HG03064 (cell line): ENCODE measurements at regions not wholly inside any gene's neighbourhood (a gene's known extent, or its start where the extent isn't known, plus 50 kb on each side); places are given as distances from the start of the nearest gene placed in this dataset.

Experiments used
- ATAC-seq: cut with Tn5 transposase; IDR thresholded peaks from one replicate; pipeline ENCODE4 v1.9.1; 2021; ENCODE audit warnings: low read depth; ENCODE audit not compliant: unreplicated experiment

DNA sequence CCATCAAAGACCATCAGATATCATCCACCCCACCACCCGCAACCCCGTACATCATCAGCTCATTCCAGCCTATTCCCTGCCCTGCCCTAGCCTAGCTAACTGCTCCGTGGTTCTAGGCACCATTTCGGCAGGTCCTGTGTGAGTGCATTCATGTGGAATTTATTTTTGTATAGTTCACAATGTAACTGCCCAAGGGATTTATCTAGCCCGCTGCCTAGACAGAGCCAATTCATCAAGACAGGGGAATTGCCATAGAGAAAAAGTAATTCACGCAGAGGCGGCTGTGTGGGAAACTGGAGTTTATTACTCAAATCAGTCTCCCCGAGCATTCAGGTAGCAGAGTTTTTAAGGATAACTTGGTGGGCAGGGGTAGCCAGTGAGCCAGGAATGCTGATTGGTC is 109.2 kb upstream of the UBL3 start:
- no peak for ATAC-seq

DNA sequence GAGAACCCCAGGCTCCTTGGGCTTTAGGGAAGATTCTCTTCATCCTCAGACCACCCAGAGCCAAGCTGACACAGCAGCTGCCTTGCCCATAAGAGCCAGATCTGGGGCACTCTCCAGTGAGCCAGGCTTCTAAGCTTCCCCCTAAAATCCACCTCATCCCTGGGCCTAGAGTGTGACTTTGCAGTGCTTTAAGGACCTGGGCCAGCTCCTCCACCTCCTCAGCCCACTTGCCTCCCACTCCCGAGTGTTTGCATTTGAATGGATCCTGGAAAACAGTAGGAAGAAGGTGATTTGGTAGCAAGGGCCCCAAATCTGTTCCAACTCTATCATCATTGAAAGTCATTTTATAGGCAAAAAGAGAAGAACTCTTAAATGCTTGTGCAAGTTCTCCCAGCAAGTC is 108.7 kb upstream of the UBL3 start:
- ATAC-seq: no peak

DNA sequence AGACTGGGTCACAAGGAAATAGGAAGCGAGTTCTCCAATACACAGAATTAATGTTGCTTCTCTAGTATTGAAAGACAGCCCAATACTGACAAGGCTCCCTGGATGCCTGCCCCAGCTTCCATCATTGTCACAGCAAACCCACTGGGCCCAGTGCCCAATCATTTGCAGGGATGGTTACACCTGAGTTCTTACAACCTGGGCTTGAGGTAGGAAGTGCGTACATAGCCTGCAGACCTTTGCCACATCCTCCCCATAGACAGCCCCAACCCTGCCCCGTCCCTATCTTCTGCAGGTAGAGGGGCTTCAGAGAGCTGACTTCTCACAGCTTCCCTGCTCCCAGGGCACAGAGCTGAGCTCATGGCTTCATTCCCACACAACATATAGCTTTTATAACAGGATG is 108.1 kb upstream of the UBL3 start:
- no peak for ATAC-seq

DNA sequence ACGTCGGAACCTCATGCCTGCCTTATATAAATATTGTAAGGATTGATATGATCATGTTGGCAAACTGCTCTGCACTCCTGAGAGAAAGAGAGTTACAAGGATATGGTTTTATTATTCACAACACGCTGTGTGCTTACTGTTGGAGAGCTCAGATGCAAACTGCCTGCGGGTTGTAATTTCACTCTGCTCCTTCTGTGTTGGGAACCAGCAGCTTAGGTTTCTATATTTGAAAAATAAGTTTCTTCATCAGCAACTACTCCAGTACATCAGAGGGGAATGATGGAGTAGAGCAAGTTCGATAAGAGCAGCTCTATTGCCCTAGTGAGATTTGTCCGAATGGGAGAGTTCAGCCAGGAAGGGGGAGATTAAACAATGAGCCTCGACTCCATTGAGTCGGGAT is 106.9 kb upstream of the UBL3 start:
- ATAC-seq: no peak

DNA sequence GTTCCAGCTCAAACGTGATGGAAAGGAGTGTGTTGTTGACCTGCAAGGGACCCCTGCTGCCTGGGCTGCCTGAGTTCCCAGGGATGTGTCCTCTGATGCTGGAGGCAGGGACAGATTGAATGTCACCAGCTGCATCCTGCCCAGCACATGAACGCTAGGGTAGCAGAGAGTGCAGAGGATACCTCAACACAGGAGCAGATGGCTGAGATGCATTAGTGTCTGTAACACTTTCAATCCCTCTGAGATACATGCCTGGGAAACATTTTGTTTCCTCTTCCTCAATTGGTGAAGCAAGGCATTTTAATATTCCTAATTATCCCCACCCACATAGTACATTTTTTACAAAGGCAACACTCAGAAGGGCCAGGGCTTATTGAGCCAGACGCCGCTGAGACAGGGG is 106.4 kb upstream of the UBL3 start:
- ATAC-seq: no peak

DNA sequence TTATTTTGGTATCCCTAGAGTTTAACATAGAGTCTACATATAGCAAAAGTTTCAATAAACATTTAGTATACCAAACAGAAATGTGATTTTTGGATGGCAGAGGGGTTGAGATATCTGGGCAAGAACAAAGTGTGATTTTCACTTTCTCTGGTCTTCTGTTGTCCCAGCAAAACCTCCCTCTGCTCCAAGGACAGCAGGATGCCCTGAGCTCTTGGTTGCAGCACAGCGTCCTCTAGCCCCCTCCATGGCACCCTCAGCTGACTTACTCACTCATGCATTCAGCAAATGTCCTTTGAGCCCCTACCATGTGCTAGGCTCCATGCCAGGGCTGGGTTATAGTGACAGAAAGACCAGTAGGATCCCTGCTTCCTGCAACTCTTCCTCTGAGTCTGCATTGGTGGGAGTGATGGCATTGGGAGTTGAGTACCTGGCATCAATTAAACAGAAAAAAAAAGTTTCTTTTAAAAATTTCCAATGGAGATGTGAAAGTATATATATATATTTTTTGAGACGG is 104.8 kb upstream of the UBL3 start:
- no peak for ATAC-seq

DNA sequence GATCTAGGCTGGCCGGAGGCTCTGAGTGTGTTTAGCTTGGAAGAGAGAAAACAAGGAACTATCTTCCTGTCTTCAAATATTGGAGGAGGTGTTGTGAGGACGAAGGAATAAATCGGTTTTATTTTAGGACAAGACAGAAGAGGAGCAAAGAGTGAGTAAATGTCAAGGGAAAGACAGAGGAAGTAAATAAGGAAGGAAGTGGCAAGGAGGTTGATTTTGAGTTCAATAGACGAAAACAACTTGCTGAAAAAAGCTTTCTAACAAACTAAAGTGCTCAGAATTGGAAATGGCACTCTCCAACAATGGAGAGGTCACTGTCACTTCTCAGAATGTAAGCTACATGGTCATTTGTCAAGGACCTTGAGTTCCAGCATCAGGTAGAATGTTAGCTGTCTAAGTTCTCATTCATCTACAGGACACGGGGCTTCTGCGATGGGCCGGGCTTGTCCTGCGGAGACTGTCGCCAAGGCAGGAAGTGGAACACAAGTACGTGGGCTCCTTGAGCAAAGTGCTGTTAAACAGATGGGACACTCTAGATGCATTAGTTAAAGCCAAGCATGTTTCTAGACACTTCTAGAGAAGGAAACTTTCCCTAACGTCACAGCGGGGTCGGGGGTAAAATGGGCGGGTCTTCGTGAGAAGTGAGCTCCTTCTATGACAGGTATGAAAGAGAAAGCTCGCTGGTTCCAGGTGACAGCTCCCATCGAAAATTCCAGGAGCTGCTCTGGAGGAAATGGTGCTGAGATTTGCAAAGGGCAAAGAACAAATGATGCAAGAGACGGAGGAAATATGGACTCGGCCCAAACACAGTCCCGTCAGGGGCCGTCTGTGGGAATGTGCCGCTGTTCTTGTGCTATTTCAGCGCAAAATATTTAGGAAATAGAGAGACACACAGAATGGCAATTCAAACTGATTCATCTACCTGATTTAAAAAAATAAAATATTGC is 103.9 kb upstream of the UBL3 start:
- no peak for ATAC-seq

DNA sequence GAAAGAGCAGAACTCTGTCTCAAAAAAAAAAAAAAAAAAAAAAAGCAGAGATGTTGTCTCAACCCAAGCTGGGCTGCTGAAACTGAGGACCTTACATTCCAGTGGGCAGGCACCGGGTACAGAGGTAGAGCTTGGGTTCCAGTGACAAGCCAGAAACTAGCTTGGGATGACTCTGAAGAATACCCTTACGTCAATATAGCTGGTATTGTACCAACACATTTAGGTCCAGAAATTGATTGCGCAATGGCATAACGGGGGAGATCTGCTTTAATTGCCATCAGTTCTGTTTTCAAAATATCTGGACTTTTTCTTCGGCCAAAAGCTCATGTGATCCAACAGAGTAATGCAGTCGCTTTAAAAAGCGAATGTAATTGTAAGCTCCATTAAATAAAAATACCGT is 103.1 kb upstream of the UBL3 start:
- no peak for ATAC-seq

DNA sequence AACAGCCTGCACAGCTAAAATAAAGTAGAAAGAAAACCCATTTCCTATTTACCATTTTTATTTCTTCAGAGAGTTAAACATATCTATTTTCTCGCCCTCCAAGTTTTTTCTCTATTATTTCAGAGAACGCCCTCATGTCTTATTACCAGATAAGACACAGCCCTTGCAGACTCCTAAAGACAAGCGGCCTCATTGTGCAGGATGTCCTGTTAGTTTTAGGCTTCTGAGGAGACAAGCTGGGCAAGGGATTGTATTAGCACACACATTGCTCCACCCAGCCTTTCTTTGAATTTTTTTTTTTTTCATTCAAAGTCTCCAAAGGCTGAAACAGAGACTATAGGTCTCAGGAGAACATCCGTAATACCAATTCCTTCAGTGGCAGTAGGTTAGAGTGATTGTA is 101.8 kb upstream of the UBL3 start:
- no peak for ATAC-seq

DNA sequence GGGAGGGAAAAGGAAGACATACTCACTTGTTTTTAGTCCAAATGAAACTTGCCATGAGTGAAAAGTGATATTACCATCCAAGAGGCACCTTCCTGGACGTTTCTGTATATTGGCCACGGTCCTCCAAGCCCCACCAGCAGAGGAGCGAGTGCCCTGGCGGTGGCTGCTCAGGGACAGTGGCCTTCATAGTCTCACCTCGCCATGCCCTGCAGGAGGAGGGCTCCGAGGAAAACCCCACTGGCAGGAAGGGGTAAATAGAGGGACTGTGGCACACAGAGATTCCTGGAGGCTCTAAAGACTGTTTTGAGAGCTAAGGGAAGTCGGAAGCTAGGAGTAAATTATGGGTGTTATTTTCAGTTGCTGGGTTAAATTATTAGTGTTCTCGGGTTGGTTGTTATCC is 98.4 kb upstream of the UBL3 start:
- no peak for ATAC-seq

DNA sequence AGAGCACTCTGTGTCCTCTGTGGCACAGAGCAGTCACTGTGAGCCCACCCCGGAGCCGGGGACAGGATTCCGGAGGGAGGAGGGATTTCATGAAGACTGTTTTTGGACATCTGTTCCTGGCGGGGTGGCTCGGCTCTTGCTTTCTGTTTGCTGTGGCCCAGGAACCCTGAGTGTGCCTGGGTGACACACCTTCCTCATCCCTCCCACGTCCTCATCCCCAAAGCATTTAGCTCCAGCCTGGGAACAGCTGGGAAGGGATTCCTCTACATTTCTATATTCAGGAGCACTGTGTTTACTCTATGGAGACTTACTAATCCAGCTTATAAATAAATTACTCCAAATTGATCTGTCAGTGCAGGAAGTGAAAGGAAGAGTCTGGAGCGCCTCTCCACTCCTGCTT is 97.8 kb upstream of the UBL3 start:
- no peak for ATAC-seq

DNA sequence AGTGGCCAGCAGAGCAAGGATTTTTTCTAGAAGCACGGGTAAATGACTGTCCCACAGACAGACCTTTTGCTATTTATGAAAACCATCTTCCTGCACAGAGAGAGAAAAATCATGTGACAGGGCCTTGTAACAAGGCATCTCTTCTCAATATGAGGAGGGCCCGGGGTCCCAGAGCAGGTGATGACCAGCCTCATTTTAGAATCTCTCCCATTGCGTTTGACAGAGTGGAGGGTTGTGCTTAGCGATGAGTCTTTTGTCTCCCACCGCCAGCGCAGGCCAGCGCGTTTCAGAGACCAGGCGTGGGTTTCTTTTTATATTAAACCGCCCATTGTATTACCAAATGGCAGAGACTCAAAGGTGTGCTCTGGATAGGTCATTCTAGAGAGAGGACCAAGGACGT is 97.4 kb upstream of the UBL3 start:
- ATAC-seq: no peak

DNA sequence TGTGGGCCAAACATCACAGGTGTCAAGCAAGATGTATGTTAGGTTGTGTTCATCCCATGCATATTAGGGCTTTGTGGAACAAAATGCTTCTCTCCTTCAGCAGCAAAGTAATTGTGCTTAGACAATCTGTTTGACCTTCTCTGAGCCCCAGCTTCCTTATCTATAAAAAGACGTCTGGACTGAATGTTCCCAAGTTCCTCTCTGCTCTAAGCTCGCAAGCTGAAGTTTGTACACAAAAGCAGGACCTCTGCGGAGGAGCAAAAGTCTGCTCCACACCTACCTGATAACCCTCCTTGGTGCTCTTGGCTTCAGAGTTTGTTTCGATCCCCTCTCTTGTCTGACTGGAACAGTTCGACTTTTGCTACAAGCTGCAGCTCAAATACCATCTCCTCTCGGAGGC is 95.7 kb upstream of the UBL3 start:
- ATAC-seq: no peak

DNA sequence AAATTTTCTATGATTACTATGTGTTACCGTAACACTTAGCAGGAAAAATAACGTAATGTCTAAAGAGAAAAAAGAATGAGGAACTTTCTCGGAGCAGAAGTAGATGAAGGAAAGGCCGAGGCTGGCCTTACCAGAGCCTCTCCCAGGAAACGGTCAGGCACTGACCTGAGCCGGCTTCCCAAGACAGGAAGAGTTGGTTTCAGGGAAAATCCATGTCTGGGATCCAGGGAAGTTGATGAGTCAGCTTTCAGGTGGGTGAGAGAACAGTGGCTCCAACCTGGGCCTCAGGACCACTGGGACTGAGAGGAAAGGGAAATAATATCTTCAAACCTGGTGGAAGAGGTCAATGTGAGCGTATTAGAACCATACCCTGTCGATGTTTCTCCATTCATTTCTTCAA is 93.3 kb upstream of the UBL3 start:
- no peak for ATAC-seq

DNA sequence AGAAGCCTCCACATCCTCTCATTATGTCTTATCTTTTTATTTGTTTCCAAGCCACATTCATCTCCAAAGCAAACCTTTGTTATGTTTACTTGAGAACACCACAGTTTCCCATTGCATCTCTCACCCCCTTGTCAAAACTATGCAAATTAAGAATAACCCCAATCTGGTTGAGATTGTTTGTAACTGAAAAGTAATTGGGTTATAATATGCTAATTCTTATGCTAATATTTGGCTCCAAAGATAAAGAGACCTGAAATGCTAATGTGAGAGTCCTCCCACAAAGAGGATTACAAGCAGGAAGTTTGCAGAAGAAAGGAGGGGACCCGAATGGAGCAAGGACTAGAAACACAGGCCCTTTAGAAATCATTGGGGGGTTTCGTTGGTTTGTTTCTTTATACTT is 92.9 kb upstream of the UBL3 start:
- ATAC-seq: no peak

DNA sequence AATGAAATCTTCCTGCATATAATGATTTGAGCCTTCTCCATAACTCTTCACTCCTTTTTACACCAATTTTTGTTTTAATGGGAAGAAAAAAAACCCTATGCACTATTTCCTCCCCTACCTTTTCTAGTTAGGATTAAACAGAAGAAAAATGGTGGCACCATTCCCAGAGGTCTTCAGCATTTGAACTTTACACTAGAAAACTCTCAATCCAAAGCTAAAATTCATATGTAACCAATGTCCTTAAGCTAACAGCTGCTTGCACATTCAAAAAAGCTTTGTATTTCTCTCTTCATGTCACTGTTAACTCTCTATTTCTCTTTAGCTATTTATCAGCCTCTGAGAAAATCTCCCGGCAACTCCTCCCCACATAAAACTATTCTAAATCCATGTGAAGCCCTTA is 90.3 kb upstream of the UBL3 start:
- ATAC-seq: no peak

DNA sequence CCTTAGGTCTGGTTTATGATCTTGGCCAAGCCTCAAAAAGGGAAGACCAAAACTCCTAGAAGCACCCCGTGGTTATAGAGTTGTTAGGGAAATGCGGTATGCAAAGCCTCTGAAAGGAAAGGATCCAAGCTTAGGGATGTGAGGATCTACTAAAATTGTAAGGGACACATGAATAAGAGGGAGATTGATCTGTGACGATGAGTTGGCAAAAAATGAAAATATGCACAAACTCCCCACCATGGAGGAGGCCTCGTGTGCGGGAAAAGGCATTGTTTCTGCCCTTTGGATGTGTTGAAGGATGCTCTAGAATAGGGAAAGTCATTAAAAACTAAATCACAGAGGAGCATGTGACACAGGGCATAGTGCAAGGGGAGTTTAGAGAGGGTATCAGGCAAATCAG is 88.7 kb upstream of the UBL3 start:
- no peak for ATAC-seq

DNA sequence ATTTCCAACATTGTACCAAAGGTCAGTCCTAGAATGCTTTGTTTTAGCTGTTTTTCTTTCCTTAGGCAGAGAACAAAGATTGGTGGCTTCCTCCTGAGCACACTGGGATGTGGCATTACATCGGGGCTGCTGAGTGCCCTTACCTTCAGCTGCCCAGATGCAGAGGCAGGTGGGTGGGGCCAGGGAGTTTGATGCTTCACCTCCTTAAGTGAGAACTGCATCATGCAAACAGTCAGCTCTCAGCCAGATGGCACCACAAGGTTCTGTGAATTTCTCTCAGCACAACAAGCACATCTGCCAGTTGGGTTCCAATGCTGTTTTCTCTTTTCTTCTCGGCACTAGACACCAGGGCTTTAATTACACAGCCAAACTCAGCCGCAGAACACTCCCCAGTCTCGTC is 87.4 kb upstream of the UBL3 start:
- ATAC-seq: no peak

DNA sequence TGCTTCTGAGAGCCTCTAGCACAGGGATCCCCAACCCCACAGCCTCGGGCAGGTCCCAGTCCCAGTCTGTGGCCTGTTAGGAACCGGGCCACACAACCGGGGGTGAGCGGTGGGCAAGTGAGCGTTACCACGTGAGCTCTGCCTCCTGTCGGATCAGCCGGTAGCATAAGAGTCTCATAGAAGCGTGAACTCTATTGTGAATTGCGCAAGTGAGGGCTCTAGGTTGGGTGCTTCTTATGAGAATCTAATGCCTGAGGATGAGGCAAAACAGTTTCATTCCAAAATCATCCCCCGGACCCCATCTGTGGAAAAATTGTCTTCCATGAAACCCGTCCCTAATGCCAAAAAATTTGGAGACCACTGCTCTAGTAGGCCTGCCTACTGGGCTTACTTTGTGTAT is 87.0 kb upstream of the UBL3 start:
- no peak for ATAC-seq

DNA sequence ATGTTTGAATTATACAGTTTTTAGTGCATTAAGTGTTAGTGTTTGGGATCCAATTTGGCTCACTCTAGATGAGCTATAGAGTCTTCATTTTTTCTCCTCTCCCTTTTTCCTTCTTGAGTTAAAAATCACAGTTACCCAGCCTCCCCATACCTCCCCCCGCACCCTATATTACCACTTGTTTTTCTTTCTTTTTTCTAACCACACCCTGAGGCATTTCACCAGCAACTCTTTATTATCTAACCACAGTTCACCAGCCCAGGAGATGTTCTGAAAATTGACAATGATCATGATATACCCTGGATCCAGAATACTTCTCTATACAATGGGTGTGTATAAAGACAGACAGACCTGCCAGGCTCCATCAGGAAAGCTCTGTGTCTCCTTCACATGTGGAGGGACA is 86.5 kb upstream of the UBL3 start:
- no peak for ATAC-seq

DNA sequence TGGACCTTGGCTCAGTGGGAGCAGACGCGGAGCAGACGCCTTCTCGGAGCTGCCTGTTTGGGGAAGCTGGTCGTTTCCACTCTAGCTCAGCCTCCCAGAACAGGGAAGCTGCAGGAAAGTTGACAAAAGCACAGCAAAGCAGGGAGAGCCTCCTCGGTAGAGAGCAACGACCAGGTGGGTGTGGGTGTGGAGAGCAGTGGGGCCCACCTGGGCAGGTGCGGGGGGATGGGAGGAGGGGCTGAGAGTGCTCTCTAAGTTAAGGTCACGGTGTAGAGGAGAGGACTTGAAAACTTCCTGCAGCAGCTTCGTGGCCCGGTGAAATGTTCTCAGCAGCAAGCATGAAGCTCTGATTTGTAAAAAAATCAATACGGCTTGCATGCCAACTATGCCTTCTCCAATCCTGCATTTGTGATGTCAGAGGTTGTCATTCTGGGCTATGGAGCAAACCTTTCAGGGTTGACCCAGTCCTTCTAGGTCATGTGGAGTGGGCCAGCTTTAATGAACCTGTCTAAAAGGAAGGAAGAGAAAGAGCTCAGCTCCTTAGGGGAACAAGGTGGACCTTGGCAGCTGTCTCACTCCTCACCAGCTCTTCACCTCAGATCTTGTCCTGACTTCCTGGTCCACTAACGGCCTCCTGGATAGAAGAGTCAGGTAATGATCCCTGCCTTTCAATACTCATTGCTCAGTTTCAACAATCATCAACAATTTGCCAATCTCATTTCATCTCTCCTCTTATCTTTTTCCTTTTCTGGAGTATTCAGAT is 85.8 kb upstream of the UBL3 start:
- ATAC-seq: peak; percentile 6
